HG03432 (cell line): ENCODE measurements at regions not wholly inside any gene's neighbourhood (a gene's known extent, or its start where the extent isn't known, plus 50 kb on each side); places are given as distances from the start of the nearest gene placed in this dataset.

Source experiments
- ATAC-seq: cut with Tn5 transposase; IDR thresholded peaks from one replicate; pipeline ENCODE4 v1.9.1; 2021; ENCODE audit warnings: mild to moderate bottlenecking, moderate library complexity; ENCODE audit not compliant: unreplicated experiment

- no peak for ATAC-seq
Observed at GRCh38 chr10:4051011-4051640, 266.1 kb upstream of the KLF6 start.

GRCh38 chr10:4050061-4050460, 265.1 kb upstream of the KLF6 start:
- no peak for ATAC-seq

GRCh38 chr10:4049348-4049747, 264.3 kb upstream of the KLF6 start:
- ATAC-seq: no peak

GRCh38 chr10:4048236-4048864, 263.3 kb upstream of the KLF6 start:
- ATAC-seq: no peak

GRCh38 chr10:4046712-4047354, 261.8 kb upstream of the KLF6 start:
- ATAC-seq: no peak

- ATAC-seq: peak; percentile 88
Observed at GRCh38 chr10:4046030-4046429, 261.0 kb upstream of the KLF6 start.

- ATAC-seq: no peak
Observed at GRCh38 chr10:4043897-4044665, 259.1 kb upstream of the KLF6 start.

GRCh38 chr10:4041635-4042034, 256.6 kb upstream of the KLF6 start:
- ATAC-seq: no peak

GRCh38 chr10:4038000-4038399, 253.0 kb upstream of the KLF6 start:
- ATAC-seq: no peak

GRCh38 chr10:4035599-4035945, 250.6 kb upstream of the KLF6 start:
- ATAC-seq: no peak

- no peak for ATAC-seq
Observed at GRCh38 chr10:4034907-4035598, 250.0 kb upstream of the KLF6 start.

GRCh38 chr10:4033341-4033896, 248.4 kb upstream of the KLF6 start:
- ATAC-seq: peak; percentile 92

- no peak for ATAC-seq
Observed at GRCh38 chr10:4029866-4030265, 244.9 kb upstream of the KLF6 start.

- no peak for ATAC-seq
Observed at GRCh38 chr10:4028854-4029583, 244.0 kb upstream of the KLF6 start.

GRCh38 chr10:4028027-4028471, 243.0 kb upstream of the KLF6 start:
- no peak for ATAC-seq

GRCh38 chr10:4025339-4025738, 240.3 kb upstream of the KLF6 start:
- no peak for ATAC-seq

- ATAC-seq: no peak
Observed at GRCh38 chr10:4024516-4025245, 239.7 kb upstream of the KLF6 start.

GRCh38 chr10:4024027-4024426, 239.0 kb upstream of the KLF6 start:
- no peak for ATAC-seq

- no peak for ATAC-seq
Observed at GRCh38 chr10:4022473-4022872, 237.5 kb upstream of the KLF6 start.
